ENCODE measurements at regions not wholly inside any gene's neighbourhood (a gene's known extent, or its start where the extent isn't known, plus 50 kb on each side); places are given as distances from the start of the nearest gene placed in this dataset.
"Not testable (repeated sequence)": the region's sequence is repeated elsewhere in the genome, so short reads cannot be mapped to it uniquely, and the experiment has no call there.

GRCh38 chr1:54474310-54475251 lies 68.4 kb upstream of the SSBP3 start:
- DNase-seq (ENCODE audit: low read depth) = no peak

DNA sequence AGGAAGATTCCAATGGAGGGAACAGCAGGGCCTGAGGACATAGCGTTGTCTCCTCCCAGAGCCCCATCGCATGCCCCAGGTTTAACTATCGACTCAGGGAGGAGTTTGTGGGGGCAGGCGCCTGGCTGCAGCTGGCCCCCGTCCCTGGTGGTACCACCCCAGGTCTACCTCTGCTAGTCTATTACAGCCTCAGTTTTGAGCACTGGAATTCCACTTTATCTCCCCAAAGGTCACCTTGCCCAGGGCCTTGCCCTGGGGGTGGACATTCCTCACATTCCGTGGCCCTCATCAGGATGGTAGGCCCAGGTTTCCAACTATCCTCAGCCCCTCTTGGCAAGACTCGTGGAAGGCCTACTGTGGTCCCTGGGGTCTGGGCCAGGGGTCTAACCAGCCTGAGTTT lies 65.4 kb upstream of the SSBP3 start:
- DNase-seq (ENCODE audit: low read depth) = no peak

DNA sequence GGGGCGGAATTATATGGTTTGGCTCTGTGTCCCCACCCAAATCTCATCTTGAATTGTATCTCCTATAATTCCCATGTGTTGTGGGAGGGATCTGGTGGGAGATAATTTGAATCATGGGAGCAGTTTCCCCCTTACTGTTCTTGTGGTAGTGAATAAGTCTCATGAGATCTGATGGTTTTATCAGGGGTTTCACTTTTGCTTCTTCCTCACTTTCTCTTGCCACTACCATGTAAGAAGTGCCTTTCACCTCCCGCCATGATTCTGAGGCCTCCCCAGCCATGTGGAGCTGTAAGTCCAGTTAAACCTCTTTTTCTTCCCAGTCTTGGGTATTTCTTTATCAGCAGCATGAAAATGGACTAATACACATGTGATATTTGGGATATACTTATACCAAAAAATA lies 63.2 kb upstream of the SSBP3 start:
- DNase-seq (ENCODE audit: low read depth) = not testable (repeated sequence)

GRCh38 chr1:54468288-54469084 lies 62.3 kb upstream of the SSBP3 start:
- DNase-seq (ENCODE audit: low read depth) = not testable (repeated sequence)

DNA sequence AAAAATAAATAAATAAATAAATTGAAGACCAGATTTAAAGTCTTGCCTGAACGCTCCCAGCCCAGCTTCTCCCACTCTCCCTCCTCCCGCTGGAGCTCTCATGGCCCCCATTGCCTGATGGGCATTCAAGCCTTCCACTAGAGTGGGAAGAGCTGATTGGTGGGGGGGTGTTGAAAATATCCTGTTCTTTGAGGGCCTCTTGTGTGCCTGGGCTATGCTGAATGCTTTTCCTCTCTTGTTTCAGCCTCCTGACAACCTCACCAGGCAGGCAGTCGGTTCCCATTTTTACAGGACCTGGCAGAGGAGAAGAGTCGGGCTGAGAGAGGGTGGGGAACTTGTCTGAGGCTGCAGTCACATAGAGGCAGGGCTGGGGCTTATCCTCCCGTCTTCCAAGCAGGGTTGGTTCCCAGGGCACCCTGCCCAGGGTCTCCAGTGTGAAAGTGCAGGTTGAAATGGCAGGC lies 59.2 kb upstream of the SSBP3 start:
- no peak for DNase-seq (ENCODE audit: low read depth)

GRCh38 chr1:54464477-54465146 lies 58.4 kb upstream of the SSBP3 start:
- no peak for DNase-seq (ENCODE audit: low read depth)

GRCh38 chr1:54464031-54464476 lies 57.9 kb upstream of the SSBP3 start:
- DNase-seq (ENCODE audit: low read depth) = no peak

DNA sequence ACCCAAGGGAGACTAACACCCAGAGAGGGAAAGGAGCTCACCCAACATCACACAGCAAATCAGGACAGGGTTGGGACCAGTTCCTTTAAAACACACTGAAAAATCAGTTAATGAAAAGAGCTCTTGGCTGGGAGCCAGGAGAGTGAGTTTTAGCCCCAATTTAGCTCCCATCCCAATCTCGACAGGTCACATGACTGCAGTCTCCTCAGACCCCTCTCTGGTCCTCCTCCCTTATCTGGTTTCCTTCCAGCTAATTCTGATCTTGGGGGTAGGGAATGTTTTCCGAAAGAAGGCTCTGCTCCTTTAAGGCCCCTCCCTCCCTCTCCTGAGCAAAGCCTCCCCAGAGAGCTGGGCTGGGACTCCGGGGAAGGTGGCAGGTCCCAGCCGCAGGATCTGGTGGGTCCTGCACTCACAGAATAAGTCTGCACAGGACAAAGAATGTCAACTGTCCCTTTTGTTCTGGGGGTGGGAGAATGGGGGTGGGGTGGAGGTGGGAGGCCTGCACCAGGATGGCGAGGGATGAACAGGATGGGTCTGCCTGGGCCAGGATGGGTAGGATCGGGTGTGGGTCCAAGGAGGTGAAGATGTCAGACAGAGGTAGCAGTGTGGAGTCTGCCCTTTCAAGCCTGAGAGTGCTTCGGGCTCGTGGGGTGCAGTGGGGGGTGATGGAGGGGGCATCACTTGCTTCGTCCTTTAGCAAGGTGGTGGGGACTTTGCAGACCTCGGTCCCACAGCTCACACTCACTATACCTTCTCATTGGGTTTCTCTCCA lies 57.3 kb upstream of the SSBP3 start:
- DNase-seq (ENCODE audit: low read depth) = no peak

DNA sequence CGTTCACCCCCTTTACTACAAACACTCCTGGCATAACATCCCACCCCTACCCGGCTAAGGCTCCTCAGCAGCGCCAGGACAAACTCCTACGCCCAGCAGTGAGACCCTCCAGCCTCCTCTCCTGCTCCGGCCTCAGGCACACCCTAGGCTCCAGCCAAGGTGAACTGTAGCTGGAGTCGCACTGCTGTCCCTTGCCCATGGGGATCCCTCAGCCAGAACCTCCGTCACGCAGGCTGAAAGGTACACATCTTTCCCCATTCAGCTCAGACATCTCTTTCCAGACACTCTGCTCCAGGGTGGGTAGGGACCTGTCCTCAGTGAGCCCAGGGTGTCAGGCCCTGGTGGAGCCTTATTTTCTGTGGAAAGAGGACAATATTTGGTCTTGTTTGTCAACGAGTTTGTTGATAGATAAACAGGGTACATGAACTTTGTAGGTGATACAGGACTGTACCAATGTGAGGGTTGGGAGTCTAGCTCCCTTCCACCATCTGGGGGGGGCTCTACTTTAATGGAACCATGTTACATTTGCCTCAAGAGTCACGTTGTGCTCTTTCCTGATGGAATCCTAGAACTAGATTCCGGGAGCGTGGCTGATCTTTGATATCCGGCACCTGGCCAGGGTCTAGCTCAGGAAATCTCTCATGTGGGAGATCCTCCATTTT lies 56.5 kb upstream of the SSBP3 start:
- no peak for DNase-seq (ENCODE audit: low read depth)

DNA sequence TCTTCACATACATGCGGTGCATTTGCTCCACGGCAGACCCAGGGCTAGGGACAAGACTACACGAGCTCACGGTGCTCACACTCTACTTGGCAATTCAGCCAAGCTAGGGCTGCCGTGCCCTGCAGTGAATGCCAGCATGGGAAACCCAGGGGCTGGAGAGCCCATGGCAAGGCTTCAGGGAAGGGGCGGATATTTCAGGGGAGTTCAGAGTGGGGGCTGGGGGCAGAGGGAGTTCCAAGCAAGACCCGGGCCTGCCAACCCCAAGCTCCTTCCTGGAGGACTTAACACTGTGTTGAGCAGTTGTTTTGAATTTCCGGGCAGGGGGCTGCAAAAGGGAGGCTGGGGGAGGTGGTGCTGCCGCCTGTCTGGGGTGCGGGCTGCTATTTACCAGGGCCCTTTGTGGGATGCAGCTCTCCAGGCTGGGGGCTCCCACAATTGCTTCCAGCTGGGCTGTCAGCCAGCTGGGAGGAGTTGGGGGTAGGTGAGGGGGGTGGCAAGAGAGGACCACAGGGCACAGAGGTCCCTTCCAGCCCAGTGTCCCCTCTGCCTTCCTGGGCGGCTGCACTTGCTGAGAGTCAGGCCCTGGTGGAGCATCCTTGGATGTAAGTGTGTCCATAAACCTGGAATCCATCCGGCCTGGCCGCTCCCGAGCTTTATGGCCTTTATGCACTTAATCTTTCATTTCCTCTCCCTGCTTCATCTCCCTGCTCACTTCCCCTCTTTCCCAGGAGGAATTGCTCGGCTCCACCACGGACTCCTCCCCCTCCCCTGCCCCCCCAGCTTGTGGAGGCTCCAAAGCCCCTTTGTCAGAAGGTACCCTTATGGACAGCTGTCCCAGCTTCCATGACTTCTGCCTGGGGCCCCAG lies 55.8 kb upstream of the SSBP3 start:
- no peak for DNase-seq (ENCODE audit: low read depth)

DNA sequence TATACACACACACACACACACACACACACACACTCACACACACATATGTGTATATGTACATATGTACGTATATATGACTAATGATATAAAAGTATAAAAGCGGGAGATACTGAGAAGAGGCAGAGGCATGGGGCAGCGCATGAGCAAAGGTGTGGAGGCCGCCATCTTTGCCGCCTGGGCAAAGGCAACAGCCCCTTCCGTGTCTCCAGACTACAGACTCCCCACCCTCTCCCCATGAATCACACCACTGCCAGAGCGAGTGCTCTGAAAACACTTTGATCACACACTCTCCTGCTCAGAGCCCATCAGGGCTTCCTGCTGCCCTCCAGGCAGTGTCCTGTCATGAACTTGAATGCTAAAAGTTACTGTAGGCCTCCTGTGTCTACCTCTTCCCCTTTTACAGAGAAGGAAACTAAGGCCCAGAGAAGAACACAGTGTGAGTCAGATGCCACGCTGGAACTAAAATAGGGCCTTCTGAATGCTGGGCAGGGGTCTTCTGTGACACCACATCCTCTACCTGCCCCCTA lies 54.7 kb upstream of the SSBP3 start:
- no peak for DNase-seq (ENCODE audit: low read depth)

DNA sequence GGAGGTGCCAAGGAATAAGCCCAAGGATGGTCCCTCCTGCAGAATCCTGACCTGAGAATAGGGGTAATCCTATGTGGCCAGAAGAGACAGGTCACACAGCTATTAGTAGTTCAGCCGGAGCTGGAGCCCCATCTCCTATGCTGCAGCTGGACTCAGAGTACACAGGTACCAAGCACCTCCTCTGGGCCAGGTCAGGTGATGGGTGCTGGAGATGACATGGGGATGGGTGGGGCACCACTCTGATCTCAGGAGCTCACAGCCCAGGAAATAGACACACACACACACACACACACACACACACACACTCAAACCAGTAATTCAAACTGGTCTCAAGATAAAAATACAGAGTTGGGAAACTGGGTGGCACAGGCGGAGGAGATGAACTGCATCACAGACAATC lies 54.2 kb upstream of the SSBP3 start:
- no peak for DNase-seq (ENCODE audit: low read depth)

DNA sequence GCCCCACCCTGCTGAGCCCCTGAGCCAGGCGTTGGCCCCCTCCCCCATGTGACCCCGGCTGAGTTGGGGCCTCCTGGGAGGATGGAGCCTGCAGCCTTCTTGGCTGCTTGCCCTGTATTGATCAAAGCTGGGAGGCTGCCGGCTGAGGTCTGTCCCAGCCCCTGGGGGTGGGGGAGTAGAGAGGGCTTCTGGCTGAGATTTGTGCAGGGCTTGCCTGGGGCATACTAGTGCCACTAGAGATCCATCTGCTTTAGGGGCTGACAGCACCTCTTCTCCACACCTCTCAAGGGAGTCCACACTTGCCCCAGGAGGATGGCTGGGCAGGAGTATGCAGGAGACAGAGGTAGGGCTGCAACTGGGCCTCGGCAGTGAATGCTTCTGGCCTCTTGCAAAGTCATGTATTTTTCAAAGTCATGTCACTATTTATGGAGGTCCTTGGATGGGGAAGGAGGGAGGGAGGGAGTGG lies 53.6 kb upstream of the SSBP3 start:
- DNase-seq (ENCODE audit: low read depth) = no peak

DNA sequence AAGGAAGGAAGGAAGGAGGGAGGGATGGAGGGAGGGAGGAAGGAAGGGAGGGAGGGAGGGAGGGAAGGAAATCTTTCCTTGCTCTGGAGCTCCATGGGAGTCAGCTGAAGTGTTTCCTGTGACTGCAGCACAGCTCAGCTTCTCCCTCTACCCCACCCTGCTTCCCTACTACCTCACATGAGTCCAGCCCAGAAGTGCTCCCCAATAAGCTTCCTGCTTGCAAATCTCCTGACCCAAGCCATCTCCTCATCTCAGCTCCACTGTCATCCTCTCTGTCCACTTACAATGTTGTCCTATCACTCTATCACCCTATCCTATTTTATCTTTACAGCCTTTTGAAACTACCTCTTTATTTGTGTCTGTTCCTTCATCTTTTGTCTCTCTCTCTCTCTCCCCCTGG lies 52.9 kb upstream of the SSBP3 start:
- no peak for DNase-seq (ENCODE audit: low read depth)

DNA sequence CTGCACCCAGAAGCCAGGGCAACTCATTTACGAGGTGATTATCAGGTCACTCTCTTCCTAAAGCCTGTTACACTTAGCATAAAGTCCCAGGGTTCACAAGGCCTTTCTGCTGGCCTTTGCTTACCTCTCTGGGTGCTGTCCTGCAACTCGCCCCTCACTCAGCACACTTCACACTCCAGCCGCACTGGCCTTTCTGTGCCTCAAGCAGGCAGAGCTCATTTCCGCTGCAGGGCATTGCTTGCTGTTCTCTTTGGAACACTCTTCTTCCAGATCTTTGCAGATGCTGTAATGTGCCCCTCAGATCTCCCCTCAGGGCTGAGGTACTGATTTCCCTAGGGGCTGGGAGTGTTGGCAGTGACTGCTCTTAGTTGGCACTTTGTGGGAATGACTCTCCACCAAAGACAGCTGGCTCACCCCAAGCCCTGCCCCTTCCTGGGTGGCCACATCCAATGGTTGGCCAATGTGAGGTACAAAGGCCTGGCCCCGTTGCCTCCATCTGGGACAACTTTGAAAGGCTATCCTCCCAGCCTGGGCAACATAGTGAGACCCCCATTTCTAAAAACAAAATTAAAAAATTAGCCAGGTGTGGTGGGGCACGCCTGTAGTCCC lies 50.8 kb upstream of the SSBP3 start:
- DNase-seq (ENCODE audit: low read depth) = no peak

DNA sequence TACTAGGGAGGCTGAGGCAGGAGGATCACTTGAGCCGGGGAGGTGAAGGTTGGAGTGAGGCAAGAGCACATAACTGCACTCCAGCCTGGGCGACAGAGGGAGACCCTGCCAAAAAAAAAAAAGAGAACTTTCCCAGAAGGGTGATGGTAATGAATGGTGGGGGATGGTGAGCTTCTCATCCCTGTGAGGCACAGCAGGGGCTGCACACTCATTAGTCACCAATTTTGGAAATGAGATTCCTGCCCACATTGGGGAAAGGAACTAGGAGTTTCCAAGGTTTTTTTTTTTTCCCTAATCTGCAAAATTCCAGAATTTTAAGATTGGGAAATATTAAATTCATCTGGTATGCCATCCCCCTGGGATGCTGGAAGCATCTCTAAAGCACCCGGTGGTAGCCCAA lies 50.2 kb upstream of the SSBP3 start:
- DNase-seq (ENCODE audit: low read depth) = no peak

Measured in fibroblast of gingiva (primary cell).